IMR-90 (cell line): ENCODE measurements at regions not wholly inside any gene's neighbourhood (a gene's known extent, or its start where the extent isn't known, plus 50 kb on each side); places are given as distances from the start of the nearest gene placed in this dataset.

Experiments
- ATAC-seq: fragments of 200-7000 bp; cut with Tn5 transposase; 2 replicates; pipeline ENCODE4 v1.9.1; 2020; ENCODE audit warnings: low read depth, mild to moderate bottlenecking, moderate library complexity
- BruUV-seq: library from RNA; stranded (reverse); fragments of 400-500 nt; replicated peaks from 2 replicates; lab custom pipeline; 2021; lab: Mats Ljungman, UMichigan
- CTCF ChIA-PET: fragments of 300-600 bp; formaldehyde crosslinking; extraction: SDS; loops from one replicate; lab custom pipeline; 2021; ENCODE audit warnings: antibody characterized with exemption; lab: Yijun Ruan, JAX
- POLR2A ChIA-PET: fragments of 300-600 bp; sonication (Branson Sonifier 250); formaldehyde crosslinking; loops from one replicate; lab custom pipeline; 2022; ENCODE audit warnings: antibody characterized with exemption; ENCODE audit not compliant: unreplicated experiment; lab: Charles Lee
- DNase-seq: peaks from one replicate; pipeline ENCODE4 v3.0.0; 2013
- H2AFZ ChIP-seq: replicated peaks from 2 replicates; pipeline ENCODE3; 2013; ENCODE audit warnings: low read length, mild to moderate bottlenecking; ENCODE audit not compliant: poor library complexity
- H2AK5ac ChIP-seq: 2 replicates; pipeline ENCODE4 v1.6.1; 2013; ENCODE audit warnings: low read depth, low read length, inconsistent platforms
- H2AK9ac ChIP-seq: replicated peaks from 2 replicates; pipeline ENCODE3; 2013; ENCODE audit warnings: mild to moderate bottlenecking, low read depth, low read length, moderate library complexity; ENCODE audit not compliant: poor library complexity
- H2BK120ac ChIP-seq: 2 replicates; pipeline ENCODE4 v1.6.1; 2013; ENCODE audit warnings: low read depth, low read length, inconsistent platforms
- H2BK15ac ChIP-seq: 3 replicates; pipeline ENCODE4 v1.6.1; 2013; ENCODE audit warnings: low read depth, low read length, inconsistent platforms
- H2BK20ac ChIP-seq: 2 replicates; pipeline ENCODE4 v1.6.1; 2013; ENCODE audit warnings: low read depth, mild to moderate bottlenecking, inconsistent platforms, low read length, moderate library complexity
- H2BK5ac ChIP-seq: 2 replicates; pipeline ENCODE4 v1.6.1; 2013; ENCODE audit warnings: mild to moderate bottlenecking, low read depth, low read length, inconsistent platforms; ENCODE audit not compliant: poor library complexity, severe bottlenecking
- H3K14ac ChIP-seq: replicated peaks from 2 replicates; pipeline ENCODE4 v1.6.1; 2013; ENCODE audit warnings: low read depth, low read length, inconsistent platforms
- H3K18ac ChIP-seq: 2 replicates; pipeline ENCODE4 v1.6.1; 2013; ENCODE audit warnings: low read depth, low read length, control low read depth
- H3K23ac ChIP-seq: 2 replicates; pipeline ENCODE4 v1.6.1; 2013; ENCODE audit warnings: low read depth, low read length, inconsistent platforms
- H3K27ac ChIP-seq: 2 replicates; pipeline ENCODE4 v1.5.1; 2013; ENCODE audit warnings: mild to moderate bottlenecking, control low read depth, low read length; ENCODE audit not compliant: insufficient read depth
- H3K27me3 ChIP-seq: 2 replicates; pipeline ENCODE4 v1.6.1; 2013; ENCODE audit warnings: low read length; ENCODE audit not compliant: control insufficient read depth, insufficient read depth
- H3K36me3 ChIP-seq: 2 replicates; pipeline ENCODE4 v1.6.1; 2013; ENCODE audit warnings: low read length, mixed read lengths; ENCODE audit not compliant: control insufficient read depth, insufficient read depth
- H3K4ac ChIP-seq: 2 replicates; pipeline ENCODE4 v1.6.1; 2013; ENCODE audit warnings: low read depth, low read length, inconsistent platforms
- H3K4me1 ChIP-seq: 2 replicates; pipeline ENCODE4 v1.6.1; 2013; ENCODE audit warnings: low read length, mixed read lengths; ENCODE audit not compliant: control insufficient read depth, insufficient read depth
- H3K4me2 ChIP-seq: 2 replicates; pipeline ENCODE4 v1.6.1; 2013; ENCODE audit warnings: low read depth, mild to moderate bottlenecking, control low read depth, low read length, moderate library complexity
- H3K4me3 ChIP-seq: 2 replicates; pipeline ENCODE4 v1.5.1; 2013; ENCODE audit warnings: low read depth, mild to moderate bottlenecking, control low read depth, low read length, moderate library complexity; ENCODE audit not compliant: insufficient read depth
- H3K56ac ChIP-seq: 2 replicates; pipeline ENCODE4 v1.6.1; 2013; ENCODE audit warnings: low read length, inconsistent platforms; ENCODE audit not compliant: insufficient read depth; ENCODE audit errors: extremely low read depth
- H3K79me1 ChIP-seq, 2 experiments: 2 replicates each; pipeline ENCODE4 v1.6.1; 2013; ENCODE audit warnings: low read length in 2 of 2, inconsistent platforms in 1 of 2, low read depth in 1 of 2
- H3K9ac ChIP-seq: 2 replicates; pipeline ENCODE4 v1.6.1; 2013; ENCODE audit warnings: low read depth, low read length, control low read depth
- H3K9me1 ChIP-seq: 2 replicates; pipeline ENCODE4 v1.6.1; 2013; ENCODE audit warnings: low read length, inconsistent platforms; ENCODE audit not compliant: insufficient read depth
- H3K9me3 ChIP-seq: 2 replicates; pipeline ENCODE4 v1.6.1; 2013; ENCODE audit warnings: low read length; ENCODE audit not compliant: control insufficient read depth, insufficient read depth
- H4K20me1 ChIP-seq: 2 replicates; pipeline ENCODE4 v1.6.1; 2013; ENCODE audit warnings: low read length, inconsistent platforms; ENCODE audit not compliant: insufficient read depth
- H4K5ac ChIP-seq: 2 replicates; pipeline ENCODE4 v1.6.1; 2013; ENCODE audit warnings: mild to moderate bottlenecking, low read depth, low read length, control low read depth
- H4K8ac ChIP-seq, 2 experiments: 2 replicates each; pipeline ENCODE4 v1.6.1; 2013; ENCODE audit warnings: low read depth in 2 of 2, low read length in 2 of 2, control low read depth in 1 of 2, inconsistent platforms in 1 of 2
- H4K91ac ChIP-seq: 2 replicates; pipeline ENCODE4 v1.6.1; 2013; ENCODE audit warnings: low read depth, low read length, inconsistent platforms; ENCODE audit not compliant: insufficient read depth
- BHLHE40 ChIP-seq: fragments of 150-350 bp; IDR thresholded peaks from 2 replicates; pipeline ENCODE4 v1.6.1; 2016; ENCODE audit warnings: mild to moderate bottlenecking, low read depth, low read length
- CEBPB ChIP-seq: IDR thresholded peaks from 2 replicates; pipeline ENCODE4 v1.6.1; 2012; ENCODE audit warnings: low read depth, low read length, improper control_type of control experiment
- CTCF ChIP-seq: conservative IDR thresholded peaks from 2 replicates; pipeline ENCODE4 v1.5.1; 2012; ENCODE audit warnings: mild to moderate bottlenecking, low read depth, low read length, improper control_type of control experiment
- ELK1 ChIP-seq: fragments of 150-350 bp; IDR thresholded peaks from 2 replicates; pipeline ENCODE4 v1.6.1; 2016; ENCODE audit warnings: low read depth, mild to moderate bottlenecking, low read length, moderate library complexity, borderline replicate concordance
- MAFK ChIP-seq: IDR thresholded peaks from 2 replicates; pipeline ENCODE4 v1.6.1; 2012; ENCODE audit warnings: low read depth, low read length, improper control_type of control experiment
- MXI1 ChIP-seq: IDR thresholded peaks from 2 replicates; pipeline ENCODE4 v1.6.1; 2012; ENCODE audit warnings: low read depth, mild to moderate bottlenecking, low read length, moderate library complexity, borderline replicate concordance
- NFE2L2 ChIP-seq: fragments of 150-350 bp; IDR thresholded peaks from 2 replicates; pipeline ENCODE4 v1.6.1; 2016; ENCODE audit warnings: low read depth, mild to moderate bottlenecking, low read length
- RAD21 ChIP-seq: IDR thresholded peaks from 2 replicates; pipeline ENCODE4 v1.6.1; 2012; ENCODE audit warnings: low read length, improper control_type of control experiment
- RCOR1 ChIP-seq: IDR thresholded peaks from 2 replicates; pipeline ENCODE4 v1.6.1; 2012; ENCODE audit warnings: mild to moderate bottlenecking, low read length, improper control_type of control experiment; ENCODE audit not compliant: insufficient replicate concordance
- RFX5 ChIP-seq: IDR thresholded peaks from 2 replicates; pipeline ENCODE4 v1.8.0; 2012; ENCODE audit warnings: low read depth, mild to moderate bottlenecking, low read length, moderate library complexity
- SMC3 ChIP-seq: fragments of 150-350 bp; IDR thresholded peaks from 2 replicates; pipeline ENCODE4 v1.6.1; 2016; ENCODE audit warnings: low read depth, mild to moderate bottlenecking, antibody characterized with exemption, low read length, moderate library complexity
- WGBS, 2 experiments: methylation state at CpG; one replicate each; pipeline versions ENCODE4 v1.1.5 to v1.1.7; 2013; ENCODE audit warnings: missing lambda C conversion rate in 2 of 2; ENCODE audit not compliant: insufficient read length in 1 of 2; ENCODE audit errors: extremely low coverage in 2 of 2; 5-methylcytosine and 5-hydroxymethylcytosine counted together
- dilution Hi-C: fragments of 300-500 bp; cut with HindIII; formaldehyde crosslinking; loops from one replicate; pipeline ENCODE4 v1.14.3; 2018; ENCODE audit warnings: low sequenced_read_pairs; ENCODE audit not compliant: unreplicated experiment
- in situ Hi-C: fragments of 300-500 bp; cut with MboI; formaldehyde crosslinking; loops from 3 replicates; pipeline ENCODE4 v1.14.3; 2019; ENCODE audit warnings: low sequenced_read_pairs, inconsistent platforms, mixed read lengths
- intact Hi-C: fragments of 100-400 bp; cut with micrococcal nuclease; formaldehyde crosslinking; loops from 2 replicates; pipeline ENCODE4 v1.10.0; 2022
- TF ChIP-seq, protein P1 (sequence below): fragments of 150-350 bp; IDR thresholded peaks from 2 replicates; pipeline ENCODE4 v1.6.1; 2017; ENCODE audit warnings: mild to moderate bottlenecking, antibody characterized with exemption, low read length, low read depth

GRCh38 chr14:104293231-104293841 is 154.9 kb downstream of the KIF26A start:
- Histone ChIP-seq H4K5ac (no peak overlapping the region), H3K4me1 (no peaks in the 10 kb centered on the region), H3K14ac (no peak overlapping the region), H2BK15ac (no peak overlapping the region), H2BK20ac (no peak overlapping the region), H3K79me1 (no peaks in the 10 kb centered on the region), H3K9me3 (peaks cover 73% of the 10 kb centered on the region), H2AFZ (no peak overlapping the region), H4K20me1 (no peaks in the 10 kb centered on the region), H3K27ac (no peak overlapping the region), H2AK9ac (no peak overlapping the region), H3K18ac (no peak overlapping the region), H3K27me3 (no peaks in the 10 kb centered on the region), H2BK5ac (no peak overlapping the region), H3K9ac (no peak overlapping the region), H4K91ac (no peak overlapping the region), H3K4me3 (no peak overlapping the region), H3K4me2 (no peak overlapping the region), H3K23ac (no peak overlapping the region), H3K56ac (no peak overlapping the region), H2AK5ac (no peak overlapping the region), H2BK120ac (no peak overlapping the region), H3K9me1 (no peaks in the 10 kb centered on the region), H3K36me3 (no peaks in the 10 kb centered on the region), H3K4ac (no peak overlapping the region), H4K8ac (no peak overlapping the region)
- intact Hi-C loops (no loop called here), dilution Hi-C loops (no loop called here), in situ Hi-C loops (no loop called here)
- no peak for TF ChIP-seq RFX5
- no peak for TF ChIP-seq NFE2L2
- TF ChIP-seq RAD21 = no peak
- TF ChIP-seq, protein P1, sequence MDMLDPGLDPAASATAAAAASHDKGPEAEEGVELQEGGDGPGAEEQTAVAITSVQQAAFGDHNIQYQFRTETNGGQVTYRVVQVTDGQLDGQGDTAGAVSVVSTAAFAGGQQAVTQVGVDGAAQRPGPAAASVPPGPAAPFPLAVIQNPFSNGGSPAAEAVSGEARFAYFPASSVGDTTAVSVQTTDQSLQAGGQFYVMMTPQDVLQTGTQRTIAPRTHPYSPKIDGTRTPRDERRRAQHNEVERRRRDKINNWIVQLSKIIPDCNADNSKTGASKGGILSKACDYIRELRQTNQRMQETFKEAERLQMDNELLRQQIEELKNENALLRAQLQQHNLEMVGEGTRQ = no peak
- TF ChIP-seq MXI1 = no peak
- no peak for TF ChIP-seq ELK1
- no peak for TF ChIP-seq BHLHE40
- no peak for TF ChIP-seq CTCF
- TF ChIP-seq MAFK = no peak
- TF ChIP-seq CEBPB = no peak
- TF ChIP-seq SMC3 = no peak
- TF ChIP-seq RCOR1 = no peak
- ChIA-PET CTCF (no interaction called here), POLR2A (no interaction called here)
- no TSS peak for BruUV-seq
- no peak for DNase-seq
- no peak for ATAC-seq
- 40% methylated on average over 6 of the region's 15 CpGs; no CpG with 5 or more reads in 1 of the 2 experiments for WGBS, 2 experiments
